Retinal pigment epithelial cell (primary cell): ENCODE measurements at regions not wholly inside any gene's neighbourhood (a gene's known extent, or its start where the extent isn't known, plus 50 kb on each side); places are given as distances from the start of the nearest gene placed in this dataset.

Experiments used
- DNase-seq: peaks from one replicate; pipeline ENCODE4 v3.0.0-alpha.2; 2010; ENCODE audit warnings: low read depth
- H3K4me3 ChIP-seq: 2 replicates; pipeline ENCODE4 v1.5.1; 2011; ENCODE audit warnings: mild to moderate bottlenecking, low read length, control low read depth, moderate library complexity
- TF ChIP-seq, protein P1 (sequence below): conservative IDR thresholded peaks from 2 replicates; pipeline ENCODE4 v1.5.1; 2011; ENCODE audit warnings: low read depth, low read length, control low read depth, inconsistent platforms

DNA sequence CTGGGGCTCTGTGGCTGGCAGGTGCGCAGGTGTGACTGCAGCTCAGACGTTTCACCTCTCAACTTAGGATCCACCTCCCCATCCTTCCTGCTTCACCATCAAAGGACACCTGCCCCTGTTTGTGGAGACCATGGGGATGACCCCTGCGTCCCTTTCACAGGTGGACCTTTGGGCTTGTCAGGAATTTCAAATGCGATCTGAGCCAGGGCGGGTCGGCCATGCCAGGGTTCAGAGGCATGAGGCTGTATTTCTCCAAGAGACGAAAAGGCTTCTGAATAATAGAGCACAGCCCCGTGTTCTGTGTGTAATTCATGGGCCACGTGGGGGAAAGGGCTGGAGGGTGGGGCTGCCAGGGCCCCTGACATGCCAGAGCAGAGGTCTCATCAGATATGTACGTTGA lies 668.0 kb downstream of the BRD1 start:
- no peak for DNase-seq
- TF ChIP-seq, protein P1, sequence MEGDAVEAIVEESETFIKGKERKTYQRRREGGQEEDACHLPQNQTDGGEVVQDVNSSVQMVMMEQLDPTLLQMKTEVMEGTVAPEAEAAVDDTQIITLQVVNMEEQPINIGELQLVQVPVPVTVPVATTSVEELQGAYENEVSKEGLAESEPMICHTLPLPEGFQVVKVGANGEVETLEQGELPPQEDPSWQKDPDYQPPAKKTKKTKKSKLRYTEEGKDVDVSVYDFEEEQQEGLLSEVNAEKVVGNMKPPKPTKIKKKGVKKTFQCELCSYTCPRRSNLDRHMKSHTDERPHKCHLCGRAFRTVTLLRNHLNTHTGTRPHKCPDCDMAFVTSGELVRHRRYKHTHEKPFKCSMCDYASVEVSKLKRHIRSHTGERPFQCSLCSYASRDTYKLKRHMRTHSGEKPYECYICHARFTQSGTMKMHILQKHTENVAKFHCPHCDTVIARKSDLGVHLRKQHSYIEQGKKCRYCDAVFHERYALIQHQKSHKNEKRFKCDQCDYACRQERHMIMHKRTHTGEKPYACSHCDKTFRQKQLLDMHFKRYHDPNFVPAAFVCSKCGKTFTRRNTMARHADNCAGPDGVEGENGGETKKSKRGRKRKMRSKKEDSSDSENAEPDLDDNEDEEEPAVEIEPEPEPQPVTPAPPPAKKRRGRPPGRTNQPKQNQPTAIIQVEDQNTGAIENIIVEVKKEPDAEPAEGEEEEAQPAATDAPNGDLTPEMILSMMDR, result no peak
- no peak overlapping the region for H3K4me3 ChIP-seq

DNA sequence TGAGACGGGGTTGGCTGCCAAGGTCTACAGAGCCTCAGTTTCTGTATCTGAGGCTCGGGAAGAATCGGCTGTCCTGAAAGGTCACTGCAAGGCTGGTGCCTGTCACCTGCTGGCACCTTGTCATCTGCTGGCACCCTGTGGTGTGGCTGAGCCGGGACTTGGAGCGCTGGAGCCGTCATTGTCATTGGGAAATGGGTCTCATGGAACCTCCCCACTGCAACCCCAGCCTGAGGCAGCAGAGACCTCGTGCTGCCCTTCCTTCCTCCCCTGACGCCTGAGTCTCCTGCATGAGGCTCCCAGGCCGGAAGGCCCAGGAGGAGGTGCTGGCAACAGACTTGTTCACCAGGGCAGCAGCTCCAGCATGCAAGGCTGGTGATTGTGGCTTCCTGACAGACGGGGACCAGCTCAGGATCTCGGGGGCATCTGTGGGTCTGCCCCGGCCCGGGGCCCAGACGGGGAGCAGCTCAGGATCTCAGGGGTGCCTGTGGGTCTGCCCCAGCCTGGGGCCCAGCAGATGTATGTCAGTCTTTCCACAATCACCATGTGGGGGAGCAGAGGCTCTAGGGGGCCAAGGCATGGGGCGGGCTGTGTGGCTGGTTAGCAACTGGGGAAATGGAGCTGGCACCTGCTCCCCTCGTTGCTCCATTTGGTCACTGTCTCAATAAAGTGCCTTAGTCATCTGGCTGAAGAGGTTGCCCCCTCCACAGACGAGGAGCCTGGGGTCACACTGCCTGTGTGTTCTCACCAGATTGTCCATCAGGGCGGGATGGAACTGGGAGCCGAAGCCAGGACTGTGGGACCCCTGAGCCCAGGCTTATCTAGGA lies 668.7 kb downstream of the BRD1 start:
- TF ChIP-seq, protein P1, result no peak
- H3K4me3 ChIP-seq, result no peak overlapping the region
- no peak for DNase-seq

DNA sequence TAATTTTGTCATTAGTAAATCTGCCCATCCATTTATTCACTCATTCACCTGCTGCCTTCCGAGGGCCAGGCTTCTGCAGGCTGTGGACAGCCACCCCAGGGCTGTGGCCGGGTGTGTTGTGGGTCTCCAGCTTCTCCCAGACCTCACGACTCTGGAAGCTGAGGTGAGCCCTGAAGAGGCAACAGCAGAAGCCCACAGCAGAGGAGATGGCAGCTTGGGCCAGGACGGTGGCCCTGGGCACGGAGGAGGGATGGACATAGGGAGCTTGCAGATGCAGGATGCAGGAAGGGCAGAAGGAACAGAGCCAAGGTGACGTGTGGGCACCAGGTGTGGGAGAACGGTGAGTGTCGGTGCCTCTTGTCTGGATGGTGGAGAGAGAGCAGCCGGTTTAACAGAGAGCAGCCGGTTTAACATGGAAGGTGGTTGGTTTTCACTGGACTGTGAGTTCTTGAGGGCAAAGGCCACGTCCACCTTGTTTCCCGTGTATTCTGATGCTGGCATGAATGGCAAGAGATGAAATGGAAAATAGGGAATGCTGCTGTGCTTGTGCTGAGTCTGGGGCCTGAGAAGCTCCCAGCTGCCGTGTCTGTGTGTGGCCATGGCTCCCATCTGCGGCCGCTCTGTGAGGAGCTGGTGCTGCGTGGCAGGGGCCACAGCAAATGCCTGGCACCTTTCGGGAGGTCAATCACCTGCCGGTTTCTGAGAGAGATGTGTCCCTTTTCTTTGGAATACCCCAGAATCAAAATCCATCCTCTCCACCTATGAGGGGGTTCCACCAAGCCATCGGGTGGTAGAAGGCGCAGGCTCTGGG lies 669.9 kb downstream of the BRD1 start:
- no peak overlapping the region for H3K4me3 ChIP-seq
- TF ChIP-seq, protein P1, result no peak
- no peak for DNase-seq

DNA sequence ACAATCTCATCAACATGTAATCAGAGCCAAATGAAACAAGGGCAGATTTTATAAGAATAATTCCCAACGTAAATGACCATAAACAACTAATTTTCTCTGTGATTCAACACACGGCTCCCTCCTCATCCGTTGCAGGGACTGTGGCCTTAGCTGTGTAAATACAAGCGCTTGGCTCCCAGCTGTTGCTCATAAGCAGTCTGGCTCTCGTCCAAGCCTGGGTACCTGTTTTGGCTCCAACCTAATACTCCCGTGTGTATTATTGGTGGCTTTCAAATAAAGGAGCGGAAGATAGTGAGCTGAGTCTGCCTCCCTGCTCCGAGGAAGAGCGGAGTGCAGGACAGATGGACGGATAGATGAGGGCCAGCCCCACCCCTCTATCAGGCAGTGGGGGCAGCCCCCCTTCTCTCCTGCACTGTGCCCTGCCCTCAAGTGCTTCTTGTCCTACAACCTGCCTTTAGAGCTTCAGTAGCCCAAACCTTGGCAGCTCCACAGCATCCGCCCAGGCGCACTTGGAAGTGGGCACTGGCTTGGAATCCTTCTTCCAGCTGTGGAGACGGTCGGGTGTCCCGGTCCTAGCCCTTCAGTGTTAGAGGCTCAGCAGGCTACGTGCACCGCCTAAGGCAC lies 670.9 kb downstream of the BRD1 start:
- no peak overlapping the region for H3K4me3 ChIP-seq
- TF ChIP-seq, protein P1, result no peak
- no peak for DNase-seq

DNA sequence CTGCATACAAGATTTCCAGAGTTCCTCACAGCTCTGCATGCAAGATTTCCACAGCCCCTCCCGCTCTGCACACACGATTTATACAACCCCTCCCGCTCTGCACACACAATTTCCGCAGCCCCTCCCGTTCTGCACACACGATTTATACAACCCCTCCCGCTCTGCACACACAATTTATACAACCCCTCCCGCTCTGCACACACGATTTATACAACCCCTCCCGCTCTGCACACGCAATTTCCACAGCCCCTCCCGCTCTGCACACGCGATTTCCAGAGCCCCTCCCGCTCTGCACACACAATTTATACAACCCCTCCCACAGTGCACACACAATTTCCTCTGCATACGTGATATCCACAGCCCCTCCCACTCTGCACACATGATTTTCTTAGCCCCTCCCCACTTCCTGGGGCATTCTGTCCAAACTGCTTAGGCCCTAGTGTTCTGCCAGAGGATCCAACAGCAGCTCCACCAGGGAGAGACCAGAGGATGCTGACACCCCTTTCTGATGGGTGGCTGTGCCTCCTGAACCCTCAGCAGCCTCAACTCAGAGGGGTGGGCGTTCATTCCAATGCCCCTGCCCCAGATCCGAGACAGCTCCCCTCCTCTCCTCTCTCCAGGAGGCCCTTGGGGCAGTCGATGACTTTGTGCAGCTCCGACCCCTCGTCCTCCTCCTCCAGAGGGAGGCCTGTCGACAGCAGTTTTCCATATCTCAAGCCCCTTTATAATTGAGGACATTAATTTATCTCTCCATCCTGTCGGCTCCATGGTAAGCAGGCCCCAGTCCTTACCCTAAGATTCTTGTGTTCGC lies 671.7 kb downstream of the BRD1 start:
- TF ChIP-seq, protein P1, result no peak
- no peak for DNase-seq
- no peak overlapping the region for H3K4me3 ChIP-seq

DNA sequence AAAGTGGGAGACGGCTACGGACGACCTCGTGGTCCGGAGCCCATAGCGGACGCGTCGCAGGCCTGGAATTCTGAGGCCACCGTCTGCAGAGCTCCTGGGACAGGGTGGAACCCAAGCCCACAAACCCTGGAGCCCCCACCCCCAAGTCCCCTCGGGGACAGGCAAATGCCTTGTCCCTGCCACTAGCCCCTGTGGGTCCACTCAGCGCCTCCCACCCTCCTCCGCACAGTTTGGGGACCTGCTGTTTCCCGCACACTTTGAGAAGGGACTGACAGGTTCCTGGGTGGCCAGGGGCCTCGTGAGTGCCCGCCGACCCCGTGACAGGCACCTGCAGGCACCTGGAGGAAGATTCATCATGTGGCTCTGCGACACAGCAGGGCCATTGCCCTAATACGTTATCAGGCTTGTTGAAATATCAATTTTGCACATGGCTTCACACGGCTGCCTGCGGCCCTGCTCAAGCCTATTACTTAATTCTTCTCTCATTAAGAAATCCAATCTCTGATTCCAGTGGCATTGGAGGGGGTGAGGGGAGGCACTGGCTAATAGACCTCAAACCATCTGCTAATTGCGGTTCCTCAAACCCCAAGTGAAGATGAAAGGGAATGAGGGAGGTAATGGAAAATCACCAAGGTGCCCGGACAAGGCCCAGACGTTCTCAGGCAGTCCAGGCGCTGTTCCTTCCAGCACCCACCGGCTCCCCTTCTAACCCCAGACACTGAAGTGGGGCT lies 672.5 kb downstream of the BRD1 start:
- no peak overlapping the region for H3K4me3 ChIP-seq
- no peak for DNase-seq
- TF ChIP-seq, protein P1, result no peak
